ENCODE measurements at regions not wholly inside any gene's neighbourhood (a gene's known extent, or its start where the extent isn't known, plus 50 kb on each side); places are given as distances from the start of the nearest gene placed in this dataset.

- TF ChIP-seq, protein P1, sequence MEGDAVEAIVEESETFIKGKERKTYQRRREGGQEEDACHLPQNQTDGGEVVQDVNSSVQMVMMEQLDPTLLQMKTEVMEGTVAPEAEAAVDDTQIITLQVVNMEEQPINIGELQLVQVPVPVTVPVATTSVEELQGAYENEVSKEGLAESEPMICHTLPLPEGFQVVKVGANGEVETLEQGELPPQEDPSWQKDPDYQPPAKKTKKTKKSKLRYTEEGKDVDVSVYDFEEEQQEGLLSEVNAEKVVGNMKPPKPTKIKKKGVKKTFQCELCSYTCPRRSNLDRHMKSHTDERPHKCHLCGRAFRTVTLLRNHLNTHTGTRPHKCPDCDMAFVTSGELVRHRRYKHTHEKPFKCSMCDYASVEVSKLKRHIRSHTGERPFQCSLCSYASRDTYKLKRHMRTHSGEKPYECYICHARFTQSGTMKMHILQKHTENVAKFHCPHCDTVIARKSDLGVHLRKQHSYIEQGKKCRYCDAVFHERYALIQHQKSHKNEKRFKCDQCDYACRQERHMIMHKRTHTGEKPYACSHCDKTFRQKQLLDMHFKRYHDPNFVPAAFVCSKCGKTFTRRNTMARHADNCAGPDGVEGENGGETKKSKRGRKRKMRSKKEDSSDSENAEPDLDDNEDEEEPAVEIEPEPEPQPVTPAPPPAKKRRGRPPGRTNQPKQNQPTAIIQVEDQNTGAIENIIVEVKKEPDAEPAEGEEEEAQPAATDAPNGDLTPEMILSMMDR (IDR thresholded peaks at IDR 0.05; ENCODE audit: insufficient read depth, low read depth, low read length) = no peak
- H3K4me3 ChIP-seq (ENCODE audit: low read depth, low read length) = no peak overlapping the region
- no peak for DNase-seq (ENCODE audit: low read depth)
These were observed 239.7 kb upstream of the ROBO1 start for GRCh38 chr3:80007522-80007921.

DNA sequence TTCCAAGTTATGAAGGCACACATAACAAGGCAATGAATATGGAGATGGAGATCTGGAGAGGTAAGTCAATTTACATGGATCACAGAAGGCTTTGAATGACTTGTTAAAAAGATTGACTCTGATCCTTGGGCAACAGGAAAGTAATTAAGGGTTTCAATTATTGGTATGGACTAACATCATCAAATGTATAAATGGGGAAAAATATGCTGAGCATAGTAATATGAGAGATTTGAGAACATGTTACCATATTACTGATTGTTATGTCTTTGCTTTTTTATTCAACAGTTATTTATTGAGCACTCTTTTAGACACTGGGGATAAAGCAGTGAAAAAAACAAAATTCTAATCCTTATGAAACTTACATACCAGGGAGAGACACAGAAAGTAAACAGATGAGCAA is 238.5 kb upstream of the ROBO1 start:
- H3K4me3 ChIP-seq (ENCODE audit: low read depth, low read length) = no peak overlapping the region
- TF ChIP-seq, protein P1 (IDR thresholded peaks at IDR 0.05; ENCODE audit: insufficient read depth, low read depth, low read length) = no peak
- DNase-seq (ENCODE audit: low read depth) = no peak

- DNase-seq (ENCODE audit: low read depth) = no peak
- no peak overlapping the region for H3K4me3 ChIP-seq (ENCODE audit: low read depth, low read length)
- TF ChIP-seq, protein P1 (IDR thresholded peaks at IDR 0.05; ENCODE audit: insufficient read depth, low read depth, low read length) = no peak
These were observed 232.2 kb upstream of the ROBO1 start for GRCh38 chr3:80000022-80000421.

- H3K4me3 ChIP-seq (ENCODE audit: low read depth, low read length) = no peak overlapping the region
- no peak for DNase-seq (ENCODE audit: low read depth)
- TF ChIP-seq, protein P1 (IDR thresholded peaks at IDR 0.05; ENCODE audit: insufficient read depth, low read depth, low read length) = no peak
These were observed 226.6 kb upstream of the ROBO1 start for GRCh38 chr3:79994397-79994796.

DNA sequence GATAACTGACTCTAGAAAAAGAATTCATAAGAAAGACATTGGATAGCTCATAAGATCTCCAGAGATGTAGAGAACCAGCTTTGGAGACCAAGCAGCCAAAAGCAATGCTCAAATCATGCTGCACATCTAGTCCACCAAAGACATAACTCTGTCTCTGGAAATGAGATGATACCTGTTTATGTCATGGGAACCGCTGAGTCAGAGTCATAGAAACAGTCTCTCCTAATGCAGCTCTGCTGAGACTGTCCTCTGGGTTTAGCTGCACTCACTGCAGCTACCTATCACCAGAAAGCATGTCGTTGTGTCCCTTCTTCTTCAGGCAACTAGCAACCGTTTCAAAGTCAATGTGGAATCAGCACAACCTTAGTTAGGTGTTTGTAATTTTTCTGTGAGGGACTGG is 218.5 kb upstream of the ROBO1 start:
- TF ChIP-seq, protein P1 (IDR thresholded peaks at IDR 0.05; ENCODE audit: insufficient read depth, low read depth, low read length) = no peak
- DNase-seq (ENCODE audit: low read depth) = no peak
- H3K4me3 ChIP-seq (ENCODE audit: low read depth, low read length) = no peak overlapping the region

DNA sequence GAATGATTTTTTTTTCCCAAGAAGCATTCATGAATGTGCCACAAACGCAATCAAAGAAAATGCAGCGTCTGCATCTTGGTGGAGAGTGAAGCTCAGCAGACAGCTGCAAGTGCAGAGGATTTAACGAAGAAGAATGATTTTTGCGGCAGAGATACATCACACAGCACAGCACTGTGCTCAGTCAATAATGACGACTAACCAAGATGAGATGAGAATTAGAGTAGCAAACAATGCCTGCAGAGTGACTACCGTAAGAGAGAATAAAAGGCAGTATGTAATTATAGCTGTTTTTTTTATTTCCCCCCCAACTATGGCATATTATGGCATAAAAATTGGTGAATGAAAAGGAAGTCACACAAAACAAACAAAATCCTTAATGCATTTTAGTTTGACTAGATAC is 218.0 kb upstream of the ROBO1 start:
- no peak overlapping the region for H3K4me3 ChIP-seq (ENCODE audit: low read depth, low read length)
- TF ChIP-seq, protein P1 (IDR thresholded peaks at IDR 0.05; ENCODE audit: insufficient read depth, low read depth, low read length) = no peak
- DNase-seq (ENCODE audit: low read depth) = no peak

GRCh38 chr3:79983118-79983517 is 215.3 kb upstream of the ROBO1 start:
- TF ChIP-seq, protein P1 (IDR thresholded peaks at IDR 0.05; ENCODE audit: insufficient read depth, low read depth, low read length) = no peak
- DNase-seq (ENCODE audit: low read depth) = no peak
- no peak overlapping the region for H3K4me3 ChIP-seq (ENCODE audit: low read depth, low read length)

All from fibroblast of villous mesenchyme (primary cell).